Lower leg skin (tissue), 4 donors: ENCODE measurements at regions not wholly inside any gene's neighbourhood (a gene's known extent, or its start where the extent isn't known, plus 50 kb on each side); places are given as distances from the start of the nearest gene placed in this dataset.
"Not testable (repeated sequence)": the region's sequence is repeated elsewhere in the genome, so short reads cannot be mapped to it uniquely, and the experiment has no call there.

Experiments used
- DNase-seq, 2 donors: peaks; one replicate each; pipeline ENCODE4 v3.0.0-alpha.2; 2019; ENCODE audit warnings: low spot score in 2 of 2
- H3K4me3 ChIP-seq: fragments of 200-600 bp; sonication (generic); 2 replicates; pipeline ENCODE4 v1.5.1; 2017; ENCODE audit warnings: mild to moderate bottlenecking, low read depth; ENCODE audit not compliant: poor library complexity, severe bottlenecking
- CTCF ChIP-seq, 3 donors: fragments of 450-650 bp; IDR thresholded peaks; one replicate each; pipeline ENCODE4 v1.5.1; 2016; ENCODE audit warnings: antibody characterized with exemption in 3 of 3, mild to moderate bottlenecking in 3 of 3, moderate library complexity in 2 of 3
- POLR2A ChIP-seq, 2 donors: fragments of 450-650 bp; IDR thresholded peaks; one replicate each; pipeline ENCODE4 v1.6.1; 2016 to 2017; ENCODE audit warnings: antibody characterized with exemption in 2 of 2, mild to moderate bottlenecking in 1 of 2, moderate library complexity in 1 of 2
- WGBS, 2 donors: methylation state at CpG; one replicate each; pipeline ENCODE4 v1.1.5; 2018; 5-methylcytosine and 5-hydroxymethylcytosine counted together
- intact Hi-C: fragments of 100-400 bp; cut with DNase I; formaldehyde crosslinking; loops from one replicate; pipeline ENCODE4 v1.15.0; 2023; ENCODE audit warnings: low total_unique reads

- no peak overlapping the region for H3K4me3 ChIP-seq
- 83 to 90% methylated on average over 3 of the region's 3 CpGs for WGBS, 2 donors
- no peak for TF ChIP-seq POLR2A (IDR thresholded peaks at IDR 0.05)
- no peak for TF ChIP-seq CTCF (IDR thresholded peaks at IDR 0.05)
- no peak for DNase-seq
- intact Hi-C loops: no loop called here
Observed at GRCh38 chr22:11626422-11626773, 3901.6 kb upstream of the OR11H1 start.

GRCh38 chr22:11627036-11627435 lies 3901.0 kb upstream of the OR11H1 start:
- 93 to 94% methylated on average over 20 of the region's 20 CpGs for WGBS, 2 donors
- DNase-seq, H3K4me3 ChIP-seq, intact Hi-C loops: not testable (repeated sequence)

- intact Hi-C loops: no loop called here
- WGBS, 2 donors: 91 to 93% methylated on average over 31 of the region's 31 CpGs
- no peak for TF ChIP-seq POLR2A (IDR thresholded peaks at IDR 0.05)
- no peak for TF ChIP-seq CTCF (IDR thresholded peaks at IDR 0.05)
- no peak overlapping the region for H3K4me3 ChIP-seq
- no peak for DNase-seq
Observed at GRCh38 chr22:11627436-11627797, 3900.6 kb upstream of the OR11H1 start.

DNA sequence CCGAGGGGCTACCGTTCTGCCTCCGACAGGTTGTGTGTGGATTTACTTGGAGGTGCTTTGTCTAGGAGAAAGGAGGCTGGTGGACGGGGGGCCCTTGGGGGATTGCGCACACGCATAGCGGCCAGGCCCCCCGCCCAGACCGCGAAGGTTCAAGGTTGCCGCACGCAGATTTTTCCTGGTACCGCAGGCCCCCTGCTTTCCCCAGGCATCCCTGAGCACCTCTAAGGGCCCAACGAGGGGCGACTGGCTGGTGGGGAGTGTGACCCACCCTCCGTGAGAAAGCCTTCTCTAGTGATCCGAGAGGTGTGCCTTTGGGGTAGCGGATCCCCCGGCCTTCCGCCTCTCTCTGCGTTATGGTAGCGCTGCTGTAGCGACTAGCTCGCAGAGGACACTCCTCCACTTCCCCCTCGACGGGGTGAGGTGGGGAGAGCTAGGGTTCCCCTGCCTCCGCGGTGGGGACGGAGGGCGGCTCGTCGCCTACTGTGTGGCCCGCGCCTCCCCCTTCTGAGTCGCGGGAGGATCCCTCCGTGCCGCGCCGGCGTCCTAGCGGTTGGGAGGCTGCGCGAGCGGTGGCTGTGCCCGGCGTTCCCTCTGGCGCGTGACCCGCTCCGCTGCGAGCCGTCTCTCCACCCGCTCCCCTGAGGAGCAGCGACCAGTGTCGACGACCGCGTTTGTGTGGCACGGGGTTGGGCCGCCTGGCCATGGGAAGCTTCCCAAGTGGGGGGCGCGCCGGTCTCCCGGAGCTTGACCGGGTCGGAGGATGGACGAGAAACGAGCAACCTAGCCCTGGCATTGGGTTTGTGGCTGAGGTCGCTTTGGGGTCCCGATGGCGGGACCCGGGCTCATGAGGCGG lies 3900.0 kb upstream of the OR11H1 start:
- WGBS, 2 donors: 92 to 96% methylated on average over 74 of the region's 74 CpGs
- DNase-seq: no peak
- no peak overlapping the region for H3K4me3 ChIP-seq
- TF ChIP-seq POLR2A (IDR thresholded peaks at IDR 0.05) (no peak), CTCF (IDR thresholded peaks at IDR 0.05) (no peak)
- intact Hi-C loops: no loop called here

DNA sequence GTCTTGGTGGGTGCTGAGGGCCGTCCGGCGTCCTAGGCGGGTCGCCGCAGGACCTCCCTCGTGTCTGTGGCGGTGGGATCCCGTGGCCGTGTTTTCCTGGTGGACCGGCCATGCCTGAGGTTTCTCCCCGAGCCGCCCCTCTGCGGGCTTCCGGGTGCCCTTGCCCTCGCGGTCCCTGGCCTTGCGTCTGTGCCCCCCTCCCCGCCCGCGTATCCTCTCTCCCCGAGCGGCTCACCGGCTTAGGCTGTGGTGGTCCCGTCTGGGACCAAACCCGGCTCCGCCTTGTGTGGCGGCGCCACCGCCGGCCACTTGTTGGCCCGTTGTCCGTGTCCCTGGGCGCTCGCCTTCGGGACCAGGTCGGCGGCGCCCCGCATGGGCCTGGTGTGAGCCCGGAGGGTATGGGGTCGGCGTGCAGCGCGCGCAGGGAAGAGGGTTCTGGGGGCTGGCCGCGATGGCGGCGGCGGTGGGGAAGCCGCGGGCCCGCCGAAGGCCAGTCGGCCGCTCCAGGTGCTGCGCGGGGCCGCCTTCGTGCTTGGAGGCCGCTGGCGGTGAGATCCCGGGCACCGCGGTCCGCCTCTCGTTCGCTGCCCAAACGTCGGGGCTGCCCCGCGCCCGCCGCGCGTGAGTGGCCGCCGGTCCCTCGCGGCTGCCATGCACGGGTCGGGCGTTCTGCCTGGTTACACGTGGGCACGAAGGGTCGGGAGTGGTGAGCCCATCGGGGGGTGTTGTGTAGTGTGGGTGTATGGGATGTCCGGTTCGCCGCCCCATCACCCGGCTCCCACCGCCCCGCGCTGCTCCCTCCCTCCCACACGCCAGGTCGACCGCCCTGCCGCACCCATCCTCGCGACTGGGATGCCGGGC lies 3899.1 kb upstream of the OR11H1 start:
- intact Hi-C loops: no loop called here
- no peak for DNase-seq
- 90 to 93% methylated on average over 102 of the region's 102 CpGs for WGBS, 2 donors
- H3K4me3 ChIP-seq: no peak overlapping the region
- TF ChIP-seq CTCF (IDR thresholded peaks at IDR 0.05): no peak
- no peak for TF ChIP-seq POLR2A (IDR thresholded peaks at IDR 0.05)

DNA sequence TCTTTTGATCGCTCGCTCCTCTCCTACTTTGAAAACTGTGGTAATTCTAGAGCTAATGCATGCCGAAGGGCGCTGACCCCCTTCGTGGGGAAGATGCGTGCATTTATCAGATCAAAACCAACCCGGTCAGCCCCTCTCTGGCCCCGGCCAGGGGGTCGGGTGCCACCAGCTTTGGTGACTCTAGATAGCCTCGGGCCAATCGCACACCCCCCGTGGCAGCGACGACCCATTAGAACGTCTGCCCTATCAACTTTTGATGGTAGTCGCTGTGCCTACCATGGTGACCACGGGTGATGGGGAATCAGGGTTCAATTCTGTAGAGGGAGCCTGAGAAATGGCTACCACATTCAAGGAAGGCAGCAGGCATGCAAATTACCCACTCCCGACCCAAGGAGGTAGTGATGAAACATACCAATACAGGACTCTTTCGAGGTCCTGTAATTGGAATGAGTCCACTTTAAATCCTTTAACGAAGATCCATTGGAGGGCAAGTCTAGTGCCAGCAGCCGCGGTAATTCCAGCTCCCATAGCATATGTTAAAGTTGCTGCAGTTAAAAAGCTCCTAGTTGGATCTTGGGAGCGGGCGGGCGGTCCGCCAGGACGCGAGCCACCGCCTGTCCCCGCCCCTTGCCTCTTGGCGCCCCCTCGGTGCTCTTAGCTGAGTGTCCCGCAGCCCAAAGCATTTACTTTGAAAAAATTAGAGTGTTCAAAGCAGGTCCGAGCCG lies 3898.2 kb upstream of the OR11H1 start:
- H3K4me3 ChIP-seq: no peak overlapping the region
- TF ChIP-seq CTCF (IDR thresholded peaks at IDR 0.05): no peak
- no peak for TF ChIP-seq POLR2A (IDR thresholded peaks at IDR 0.05)
- intact Hi-C loops: no loop called here
- DNase-seq: no peak
- 90 to 92% methylated on average over 35 of the region's 35 CpGs for WGBS, 2 donors

DNA sequence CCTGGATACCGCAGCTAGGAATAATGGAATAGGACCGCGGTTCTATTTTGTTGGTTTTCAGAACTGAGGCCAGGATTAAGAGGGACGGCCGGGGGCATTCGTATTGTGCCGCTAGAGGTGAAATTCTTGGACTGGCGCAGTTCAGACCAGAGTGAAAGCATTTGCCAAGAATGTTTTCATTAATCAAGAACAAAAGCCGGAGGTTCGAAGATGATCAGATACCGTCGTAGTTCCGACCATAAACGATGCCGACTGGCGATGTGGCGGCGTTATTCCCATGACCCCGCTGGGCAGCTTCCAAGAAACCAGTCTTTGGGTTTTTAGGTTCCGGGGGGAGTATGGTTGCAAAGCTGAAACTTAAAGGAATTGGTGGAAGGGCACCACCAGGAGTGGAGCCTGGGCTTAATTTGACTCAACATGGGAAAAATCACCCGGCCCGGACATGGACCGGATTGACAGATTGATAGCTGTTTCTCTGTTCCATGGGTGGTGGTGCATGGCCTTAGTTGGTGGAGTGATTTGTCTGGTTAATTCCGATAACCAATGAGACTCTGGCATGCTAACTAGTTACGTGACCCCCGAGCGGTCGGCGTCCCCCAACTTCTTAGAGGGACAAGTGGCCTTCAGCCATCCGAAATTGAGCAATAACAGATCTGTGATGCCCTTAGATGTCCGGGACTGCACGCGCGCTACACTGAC lies 3897.5 kb upstream of the OR11H1 start:
- DNase-seq, intact Hi-C loops, H3K4me3 ChIP-seq: not testable (repeated sequence)
- 91 to 93% methylated on average over 34 of the region's 34 CpGs for WGBS, 2 donors
